GM12872 (cell line): ENCODE measurements at regions not wholly inside any gene's neighbourhood (a gene's known extent, or its start where the extent isn't known, plus 50 kb on each side); places are given as distances from the start of the nearest gene placed in this dataset.

Experiments used
- CTCF ChIP-seq: IDR thresholded peaks from 3 replicates; pipeline ENCODE4 v1.5.1; 2011; ENCODE audit warnings: low read depth, mild to moderate bottlenecking, low read length, moderate library complexity; ENCODE audit not compliant: insufficient read depth

- TF ChIP-seq CTCF, result no peak
These were observed 346.5 kb upstream of the ADAMTSL1 start for GRCh38 chr9:18127499-18127875.

GRCh38 chr9:18129809-18130334 lies 344.1 kb upstream of the ADAMTSL1 start:
- TF ChIP-seq CTCF, result no peak

GRCh38 chr9:18136354-18136994 lies 337.5 kb upstream of the ADAMTSL1 start:
- no peak for TF ChIP-seq CTCF

- TF ChIP-seq CTCF, result no peak
These were observed 336.1 kb upstream of the ADAMTSL1 start for GRCh38 chr9:18137815-18138214.

- no peak for TF ChIP-seq CTCF
These were observed 335.3 kb upstream of the ADAMTSL1 start for GRCh38 chr9:18138656-18139055.

- no peak for TF ChIP-seq CTCF
These were observed 332.3 kb upstream of the ADAMTSL1 start for GRCh38 chr9:18141681-18142080.

GRCh38 chr9:18143073-18143745 lies 330.7 kb upstream of the ADAMTSL1 start:
- peak; percentile 38 for TF ChIP-seq CTCF
